Liver (tissue), 3 donors: ENCODE measurements at regions not wholly inside any gene's neighbourhood (a gene's known extent, or its start where the extent isn't known, plus 50 kb on each side); places are given as distances from the start of the nearest gene placed in this dataset.

Experiments used
- CTCF ChIP-seq: fragments of 150-350 bp; IDR thresholded peaks from 2 replicates; pipeline ENCODE4 v1.5.1; 2017; ENCODE audit warnings: improper control_type of control experiment, low read depth, low read length; ENCODE audit not compliant: missing input control
- FOXA1 ChIP-seq: IDR thresholded peaks from 2 replicates; pipeline ENCODE4 v1.6.1; 2016; ENCODE audit warnings: antibody characterized with exemption
- GABPA ChIP-seq, 2 donors: IDR thresholded peaks in 1 of 2; conservative IDR thresholded peaks in 1 of 2; 2 replicates each; pipeline ENCODE4 v1.6.1; 2016; ENCODE audit warnings: antibody characterized with exemption in 2 of 2, mild to moderate bottlenecking in 1 of 2, moderate library complexity in 1 of 2
- HNF4A ChIP-seq, 2 donors: conservative IDR thresholded peaks; 2 replicates each; pipeline ENCODE4 v1.6.1; 2016; ENCODE audit warnings: antibody characterized with exemption in 2 of 2, mild to moderate bottlenecking in 2 of 2
- HNF4G ChIP-seq: IDR thresholded peaks from 2 replicates; pipeline ENCODE4 v1.6.1; 2016; ENCODE audit warnings: antibody characterized with exemption
- JUND ChIP-seq, 2 donors: IDR thresholded peaks; 2 replicates each; pipeline ENCODE4 v1.6.1; 2016; ENCODE audit warnings: antibody characterized with exemption in 2 of 2
- NR2F2 ChIP-seq: IDR thresholded peaks from 2 replicates; pipeline ENCODE4 v1.6.1; 2016; ENCODE audit warnings: antibody characterized with exemption
- SP1 ChIP-seq: IDR thresholded peaks from 2 replicates; pipeline ENCODE4 v1.6.1; 2018; ENCODE audit warnings: antibody characterized with exemption, mild to moderate bottlenecking
- TAF1 ChIP-seq: conservative IDR thresholded peaks from 2 replicates; pipeline ENCODE4 v1.6.1; 2016; ENCODE audit warnings: antibody characterized with exemption, mild to moderate bottlenecking
- YY1 ChIP-seq: IDR thresholded peaks from 2 replicates; pipeline ENCODE4 v1.6.1; 2016; ENCODE audit warnings: antibody characterized with exemption, mild to moderate bottlenecking
- TF ChIP-seq, protein P1 (sequence below): IDR thresholded peaks from 2 replicates; pipeline ENCODE4 v1.6.1; 2016; ENCODE audit warnings: antibody characterized with exemption
- TF ChIP-seq, protein P2 (sequence below): IDR thresholded peaks from 2 replicates; pipeline ENCODE4 v1.6.1; 2016; ENCODE audit warnings: antibody characterized with exemption, mild to moderate bottlenecking
- TF ChIP-seq, protein P3 (sequence below): IDR thresholded peaks from 2 replicates; pipeline ENCODE4 v1.6.1; 2016; ENCODE audit warnings: antibody characterized with exemption
- TF ChIP-seq, protein P4 (sequence below): IDR thresholded peaks from 2 replicates; pipeline ENCODE4 v1.6.1; 2016; ENCODE audit warnings: antibody characterized with exemption
- donor health status: healthy.
- donor health status: healthy.

DNA sequence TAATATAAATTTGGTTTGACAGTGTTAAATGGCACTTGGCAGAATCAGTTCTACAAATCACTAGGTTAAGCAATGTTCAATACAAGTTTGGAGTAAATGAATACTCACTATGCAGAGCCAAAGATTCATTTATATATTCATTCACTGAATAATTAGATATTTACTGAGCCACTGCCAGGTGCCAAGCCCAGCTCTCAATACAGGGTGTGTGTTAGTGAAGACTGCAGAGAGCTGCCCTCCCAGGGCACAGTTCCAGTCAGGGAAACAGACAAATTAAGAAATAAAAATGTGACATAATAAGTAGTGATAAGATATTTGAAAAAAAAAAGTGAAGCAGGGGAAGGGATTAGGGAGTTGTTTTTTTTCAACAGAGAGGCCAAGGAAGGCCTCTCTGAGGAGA, 411.7 kb downstream of the KCNRG start:
- TF ChIP-seq CTCF (no peak), SP1 (no peak), JUND (IDR thresholded peaks at IDR 0.05) (no peak), TAF1 (no peak), GABPA (IDR thresholded peaks at IDR 0.05 in 1 of 2, conservative IDR thresholded peaks at IDR 0.05 in 1 of 2) (no peak), FOXA1 (no peak), YY1 (no peak), NR2F2 (no peak), HNF4G (no peak), HNF4A (conservative IDR thresholded peaks at IDR 0.05) (no peak)
- TF ChIP-seq, protein P1, sequence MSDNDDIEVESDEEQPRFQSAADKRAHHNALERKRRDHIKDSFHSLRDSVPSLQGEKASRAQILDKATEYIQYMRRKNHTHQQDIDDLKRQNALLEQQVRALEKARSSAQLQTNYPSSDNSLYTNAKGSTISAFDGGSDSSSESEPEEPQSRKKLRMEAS, result no peak
- TF ChIP-seq, protein P2, sequence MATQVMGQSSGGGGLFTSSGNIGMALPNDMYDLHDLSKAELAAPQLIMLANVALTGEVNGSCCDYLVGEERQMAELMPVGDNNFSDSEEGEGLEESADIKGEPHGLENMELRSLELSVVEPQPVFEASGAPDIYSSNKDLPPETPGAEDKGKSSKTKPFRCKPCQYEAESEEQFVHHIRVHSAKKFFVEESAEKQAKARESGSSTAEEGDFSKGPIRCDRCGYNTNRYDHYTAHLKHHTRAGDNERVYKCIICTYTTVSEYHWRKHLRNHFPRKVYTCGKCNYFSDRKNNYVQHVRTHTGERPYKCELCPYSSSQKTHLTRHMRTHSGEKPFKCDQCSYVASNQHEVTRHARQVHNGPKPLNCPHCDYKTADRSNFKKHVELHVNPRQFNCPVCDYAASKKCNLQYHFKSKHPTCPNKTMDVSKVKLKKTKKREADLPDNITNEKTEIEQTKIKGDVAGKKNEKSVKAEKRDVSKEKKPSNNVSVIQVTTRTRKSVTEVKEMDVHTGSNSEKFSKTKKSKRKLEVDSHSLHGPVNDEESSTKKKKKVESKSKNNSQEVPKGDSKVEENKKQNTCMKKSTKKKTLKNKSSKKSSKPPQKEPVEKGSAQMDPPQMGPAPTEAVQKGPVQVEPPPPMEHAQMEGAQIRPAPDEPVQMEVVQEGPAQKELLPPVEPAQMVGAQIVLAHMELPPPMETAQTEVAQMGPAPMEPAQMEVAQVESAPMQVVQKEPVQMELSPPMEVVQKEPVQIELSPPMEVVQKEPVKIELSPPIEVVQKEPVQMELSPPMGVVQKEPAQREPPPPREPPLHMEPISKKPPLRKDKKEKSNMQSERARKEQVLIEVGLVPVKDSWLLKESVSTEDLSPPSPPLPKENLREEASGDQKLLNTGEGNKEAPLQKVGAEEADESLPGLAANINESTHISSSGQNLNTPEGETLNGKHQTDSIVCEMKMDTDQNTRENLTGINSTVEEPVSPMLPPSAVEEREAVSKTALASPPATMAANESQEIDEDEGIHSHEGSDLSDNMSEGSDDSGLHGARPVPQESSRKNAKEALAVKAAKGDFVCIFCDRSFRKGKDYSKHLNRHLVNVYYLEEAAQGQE, result no peak
- TF ChIP-seq, protein P3, sequence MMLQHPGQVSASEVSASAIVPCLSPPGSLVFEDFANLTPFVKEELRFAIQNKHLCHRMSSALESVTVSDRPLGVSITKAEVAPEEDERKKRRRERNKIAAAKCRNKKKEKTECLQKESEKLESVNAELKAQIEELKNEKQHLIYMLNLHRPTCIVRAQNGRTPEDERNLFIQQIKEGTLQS, result no peak
- TF ChIP-seq, protein P4, sequence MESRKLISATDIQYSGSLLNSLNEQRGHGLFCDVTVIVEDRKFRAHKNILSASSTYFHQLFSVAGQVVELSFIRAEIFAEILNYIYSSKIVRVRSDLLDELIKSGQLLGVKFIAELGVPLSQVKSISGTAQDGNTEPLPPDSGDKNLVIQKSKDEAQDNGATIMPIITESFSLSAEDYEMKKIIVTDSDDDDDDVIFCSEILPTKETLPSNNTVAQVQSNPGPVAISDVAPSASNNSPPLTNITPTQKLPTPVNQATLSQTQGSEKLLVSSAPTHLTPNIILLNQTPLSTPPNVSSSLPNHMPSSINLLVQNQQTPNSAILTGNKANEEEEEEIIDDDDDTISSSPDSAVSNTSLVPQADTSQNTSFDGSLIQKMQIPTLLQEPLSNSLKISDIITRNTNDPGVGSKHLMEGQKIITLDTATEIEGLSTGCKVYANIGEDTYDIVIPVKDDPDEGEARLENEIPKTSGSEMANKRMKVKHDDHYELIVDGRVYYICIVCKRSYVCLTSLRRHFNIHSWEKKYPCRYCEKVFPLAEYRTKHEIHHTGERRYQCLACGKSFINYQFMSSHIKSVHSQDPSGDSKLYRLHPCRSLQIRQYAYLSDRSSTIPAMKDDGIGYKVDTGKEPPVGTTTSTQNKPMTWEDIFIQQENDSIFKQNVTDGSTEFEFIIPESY, result no peak
